Fibroblast of skin of left biceps (primary cell): ENCODE measurements at regions not wholly inside any gene's neighbourhood (a gene's known extent, or its start where the extent isn't known, plus 50 kb on each side); places are given as distances from the start of the nearest gene placed in this dataset.
A peak's percentile ranks its signal among the peaks of the same experiment; 100 is the strongest.
"Not testable (repeated sequence)": the region's sequence is repeated elsewhere in the genome, so short reads cannot be mapped to it uniquely, and the experiment has no call there.

Source experiments
- DNase-seq, 2 experiments: peaks; one replicate each; pipeline ENCODE4 v3.0.0-alpha.2; 2013; ENCODE audit warnings: low read depth in 2 of 2

- no peak for DNase-seq
Measured at GRCh38 chr4:26175006-26175786, 145.6 kb upstream of the RBPJ start.

GRCh38 chr4:26175905-26176470 lies 144.8 kb upstream of the RBPJ start:
- DNase-seq, result no peak

- DNase-seq, result peak; percentile 54 to 62
Measured at GRCh38 chr4:26176598-26177149, 144.1 kb upstream of the RBPJ start.

- DNase-seq, result no peak
Measured at GRCh38 chr4:26178854-26179253, 142.0 kb upstream of the RBPJ start.

GRCh38 chr4:26179316-26179760 lies 141.5 kb upstream of the RBPJ start:
- DNase-seq, result no peak

- DNase-seq, result no peak
Measured at GRCh38 chr4:26181616-26182015, 139.2 kb upstream of the RBPJ start.

- DNase-seq, result no peak
Measured at GRCh38 chr4:26183017-26183416, 137.8 kb upstream of the RBPJ start.

- DNase-seq, result no peak
Measured at GRCh38 chr4:26185436-26185835, 135.4 kb upstream of the RBPJ start.

GRCh38 chr4:26191353-26191752 lies 129.5 kb upstream of the RBPJ start:
- DNase-seq, result no peak

GRCh38 chr4:26192899-26193869 lies 127.6 kb upstream of the RBPJ start:
- DNase-seq, result no peak

GRCh38 chr4:26194764-26195163 lies 126.0 kb upstream of the RBPJ start:
- DNase-seq, result no peak

- no peak for DNase-seq
Measured at GRCh38 chr4:26196567-26196966, 124.2 kb upstream of the RBPJ start.

- peak; percentile 64 to 67 for DNase-seq
Measured at GRCh38 chr4:26197018-26197779, 123.6 kb upstream of the RBPJ start.

GRCh38 chr4:26198931-26199330 lies 121.9 kb upstream of the RBPJ start:
- DNase-seq, result not testable (repeated sequence)

- no peak for DNase-seq
Measured at GRCh38 chr4:26199596-26199995, 121.2 kb upstream of the RBPJ start.

- peak; percentile 50 to 54 for DNase-seq
Measured at GRCh38 chr4:26201120-26201519, 119.7 kb upstream of the RBPJ start.

GRCh38 chr4:26204249-26204825 lies 116.5 kb upstream of the RBPJ start:
- no peak for DNase-seq

GRCh38 chr4:26204911-26205370 lies 115.9 kb upstream of the RBPJ start:
- no peak for DNase-seq

GRCh38 chr4:26206339-26206738 lies 114.5 kb upstream of the RBPJ start:
- peak; percentile 70 to 71 for DNase-seq

- DNase-seq, result no peak
Measured at GRCh38 chr4:26206999-26207398, 113.8 kb upstream of the RBPJ start.

GRCh38 chr4:26207631-26208030 lies 113.2 kb upstream of the RBPJ start:
- no peak for DNase-seq
